Testis (tissue), 2 donors: ENCODE measurements at regions not wholly inside any gene's neighbourhood (a gene's known extent, or its start where the extent isn't known, plus 50 kb on each side); places are given as distances from the start of the nearest gene placed in this dataset.

Experiments
- DNase-seq: peaks from one replicate; pipeline ENCODE4 v3.0.0-alpha.2; 2019
- H3K27ac ChIP-seq, 2 donors: fragments of 200-600 bp; sonication (generic); one replicate each; pipeline ENCODE4 v1.5.1; 2019
- H3K27me3 ChIP-seq: fragments of 200-600 bp; sonication (generic); one replicate; pipeline ENCODE4 v1.5.1; 2019
- H3K36me3 ChIP-seq: fragments of 200-600 bp; sonication (generic); one replicate; pipeline ENCODE4 v1.5.1; 2017; ENCODE audit warnings: low read depth; ENCODE audit errors: missing control alignments
- H3K4me1 ChIP-seq: fragments of 200-600 bp; sonication (generic); one replicate; pipeline ENCODE4 v1.5.1; 2019
- H3K4me3 ChIP-seq, 2 donors: fragments of 200-600 bp; sonication (generic); one replicate each; pipeline ENCODE4 v1.5.1; 2017 to 2019
- H3K9me3 ChIP-seq: fragments of 200-600 bp; sonication (generic); one replicate; pipeline ENCODE4 v1.5.1; 2017
- POLR2A ChIP-seq: fragments of 450-650 bp; IDR thresholded peaks from one replicate; pipeline ENCODE4 v1.6.1; 2017; ENCODE audit warnings: antibody characterized with exemption, mild to moderate bottlenecking, moderate library complexity
- WGBS, 2 donors: methylation state at CpG; one replicate each; pipeline ENCODE4 v1.1.5; 2018; 5-methylcytosine and 5-hydroxymethylcytosine counted together
- intact Hi-C: fragments of 100-400 bp; cut with DNase I; formaldehyde crosslinking; loops from one replicate; pipeline ENCODE4 v1.15.1; 2023; ENCODE audit warnings: low total_unique reads
- TF ChIP-seq, protein P1 (sequence below), 3 experiments: fragments of 450-650 bp in 2 of 3; fragments of 200-600 bp in 1 of 3; sonication (generic) in 1 of 3; IDR thresholded peaks; one replicate each; pipeline ENCODE4 v1.5.1; 2016 to 2019; ENCODE audit warnings: antibody characterized with exemption in 3 of 3, mild to moderate bottlenecking in 2 of 3, moderate library complexity in 1 of 3

DNA sequence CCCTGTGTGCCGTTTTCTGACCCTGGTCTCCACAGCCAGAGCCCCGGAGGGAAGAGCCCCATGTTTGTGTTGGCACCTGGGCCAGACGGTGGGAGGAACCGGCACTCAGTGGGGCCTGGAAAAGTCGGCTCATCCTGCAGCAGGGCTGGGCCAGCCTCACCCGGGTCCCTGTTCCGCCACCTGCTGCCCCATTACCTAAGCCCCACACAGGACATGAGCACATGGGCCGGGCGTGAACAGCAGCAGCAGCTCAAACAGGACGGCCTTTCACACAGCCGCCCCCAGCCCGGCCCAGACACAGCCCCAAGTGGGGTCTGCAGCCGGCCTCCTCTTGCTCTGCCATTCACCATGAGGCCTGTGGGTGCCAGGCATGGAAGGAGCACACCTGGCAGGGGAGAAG is 302.4 kb downstream of the MN1 start:
- Histone ChIP-seq H3K4me1 (no peaks in the 10 kb centered on the region), H3K27me3 (no peaks in the 10 kb centered on the region), H3K9me3 (no peaks in the 10 kb centered on the region), H3K27ac (no peak overlapping the region), H3K4me3 (no peak overlapping the region), H3K36me3 (no peaks in the 10 kb centered on the region)
- intact Hi-C loops, result no loop called here
- WGBS, 2 donors, result 67% methylated on average over 13 of the region's 13 CpGs; no CpG with 5 or more reads in 1 of the 2 donors
- no peak for TF ChIP-seq POLR2A
- TF ChIP-seq, protein P1, sequence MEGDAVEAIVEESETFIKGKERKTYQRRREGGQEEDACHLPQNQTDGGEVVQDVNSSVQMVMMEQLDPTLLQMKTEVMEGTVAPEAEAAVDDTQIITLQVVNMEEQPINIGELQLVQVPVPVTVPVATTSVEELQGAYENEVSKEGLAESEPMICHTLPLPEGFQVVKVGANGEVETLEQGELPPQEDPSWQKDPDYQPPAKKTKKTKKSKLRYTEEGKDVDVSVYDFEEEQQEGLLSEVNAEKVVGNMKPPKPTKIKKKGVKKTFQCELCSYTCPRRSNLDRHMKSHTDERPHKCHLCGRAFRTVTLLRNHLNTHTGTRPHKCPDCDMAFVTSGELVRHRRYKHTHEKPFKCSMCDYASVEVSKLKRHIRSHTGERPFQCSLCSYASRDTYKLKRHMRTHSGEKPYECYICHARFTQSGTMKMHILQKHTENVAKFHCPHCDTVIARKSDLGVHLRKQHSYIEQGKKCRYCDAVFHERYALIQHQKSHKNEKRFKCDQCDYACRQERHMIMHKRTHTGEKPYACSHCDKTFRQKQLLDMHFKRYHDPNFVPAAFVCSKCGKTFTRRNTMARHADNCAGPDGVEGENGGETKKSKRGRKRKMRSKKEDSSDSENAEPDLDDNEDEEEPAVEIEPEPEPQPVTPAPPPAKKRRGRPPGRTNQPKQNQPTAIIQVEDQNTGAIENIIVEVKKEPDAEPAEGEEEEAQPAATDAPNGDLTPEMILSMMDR (IDR thresholded peaks at IDR 0.05), result no peak
- DNase-seq, result no peak

DNA sequence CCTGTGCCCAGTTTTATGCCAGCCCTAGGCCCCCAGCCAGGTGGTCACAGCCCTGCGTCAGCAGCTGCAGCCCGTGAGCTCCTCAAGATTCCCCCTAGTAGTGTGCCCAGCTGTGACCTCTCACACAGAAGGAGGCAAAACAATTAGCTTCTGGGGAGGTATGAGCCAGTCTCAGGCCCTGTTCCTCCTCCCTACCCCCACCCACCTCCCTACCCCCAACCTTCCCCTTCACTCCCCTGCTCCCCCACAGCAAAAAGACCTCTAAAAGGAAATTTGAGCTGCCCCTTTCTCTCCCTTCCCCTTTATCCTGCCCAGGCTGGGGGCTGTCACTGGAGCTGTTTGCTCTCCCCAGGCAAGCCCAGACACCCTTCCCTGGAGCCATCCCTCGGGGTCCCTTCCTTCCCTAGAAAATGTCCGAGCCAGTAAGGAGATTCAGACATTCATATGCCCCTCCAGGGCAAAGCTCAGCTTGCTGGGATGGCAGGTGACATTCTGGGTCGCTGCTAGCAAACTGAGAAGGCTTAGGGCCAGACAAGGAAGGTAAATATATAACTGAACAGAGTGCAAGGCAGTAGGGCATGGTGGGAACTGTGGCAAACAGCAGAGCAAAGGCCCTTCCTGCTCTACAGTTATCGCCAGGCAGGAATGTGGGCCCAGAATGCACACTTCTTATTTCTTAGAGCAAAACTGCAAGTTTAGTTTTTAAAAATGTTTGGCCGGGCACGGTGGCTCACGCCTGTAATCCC is 300.2 kb downstream of the MN1 start:
- Histone ChIP-seq H3K4me3 (no peak overlapping the region), H3K27ac (no peak overlapping the region), H3K9me3 (no peaks in the 10 kb centered on the region), H3K36me3 (no peaks in the 10 kb centered on the region), H3K27me3 (no peaks in the 10 kb centered on the region), H3K4me1 (no peaks in the 10 kb centered on the region)
- no peak for DNase-seq
- 76 to 94% methylated on average over 9 of the region's 9 CpGs for WGBS, 2 donors
- intact Hi-C loops, result no loop called here
- TF ChIP-seq POLR2A, result no peak
- TF ChIP-seq, protein P1 (IDR thresholded peaks at IDR 0.05), result no peak

DNA sequence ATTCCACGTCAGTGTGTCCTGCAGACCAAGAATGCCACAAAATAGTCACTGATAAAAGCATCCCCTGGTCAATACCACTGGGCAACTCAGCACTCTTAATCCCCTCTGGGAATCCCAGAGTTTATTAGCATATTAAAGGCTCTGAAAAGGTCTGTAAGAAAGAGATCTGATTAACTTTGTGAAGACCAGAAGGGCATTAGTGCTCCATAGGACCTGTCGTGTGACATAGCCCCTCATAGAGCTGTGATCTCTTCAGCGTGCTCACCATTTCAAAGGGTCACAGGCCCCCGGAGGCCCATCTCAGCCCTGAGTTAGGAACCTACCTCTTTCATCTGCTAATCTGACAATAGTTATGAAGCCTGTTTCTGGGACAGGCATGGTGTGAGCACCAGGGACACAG is 299.2 kb downstream of the MN1 start:
- no peaks in the 10 kb centered on the region for H3K4me1 ChIP-seq
- 85 to 90% methylated on average over 4 of the region's 4 CpGs for WGBS, 2 donors
- intact Hi-C loops, result no loop called here
- no peak overlapping the region for H3K4me3 ChIP-seq
- DNase-seq, result no peak
- TF ChIP-seq, protein P1 (IDR thresholded peaks at IDR 0.05), result no peak
- no peak for TF ChIP-seq POLR2A
- no peaks in the 10 kb centered on the region for H3K36me3 ChIP-seq
- no peaks in the 10 kb centered on the region for H3K27me3 ChIP-seq
- no peak overlapping the region for H3K27ac ChIP-seq
- H3K9me3 ChIP-seq, result no peaks in the 10 kb centered on the region

DNA sequence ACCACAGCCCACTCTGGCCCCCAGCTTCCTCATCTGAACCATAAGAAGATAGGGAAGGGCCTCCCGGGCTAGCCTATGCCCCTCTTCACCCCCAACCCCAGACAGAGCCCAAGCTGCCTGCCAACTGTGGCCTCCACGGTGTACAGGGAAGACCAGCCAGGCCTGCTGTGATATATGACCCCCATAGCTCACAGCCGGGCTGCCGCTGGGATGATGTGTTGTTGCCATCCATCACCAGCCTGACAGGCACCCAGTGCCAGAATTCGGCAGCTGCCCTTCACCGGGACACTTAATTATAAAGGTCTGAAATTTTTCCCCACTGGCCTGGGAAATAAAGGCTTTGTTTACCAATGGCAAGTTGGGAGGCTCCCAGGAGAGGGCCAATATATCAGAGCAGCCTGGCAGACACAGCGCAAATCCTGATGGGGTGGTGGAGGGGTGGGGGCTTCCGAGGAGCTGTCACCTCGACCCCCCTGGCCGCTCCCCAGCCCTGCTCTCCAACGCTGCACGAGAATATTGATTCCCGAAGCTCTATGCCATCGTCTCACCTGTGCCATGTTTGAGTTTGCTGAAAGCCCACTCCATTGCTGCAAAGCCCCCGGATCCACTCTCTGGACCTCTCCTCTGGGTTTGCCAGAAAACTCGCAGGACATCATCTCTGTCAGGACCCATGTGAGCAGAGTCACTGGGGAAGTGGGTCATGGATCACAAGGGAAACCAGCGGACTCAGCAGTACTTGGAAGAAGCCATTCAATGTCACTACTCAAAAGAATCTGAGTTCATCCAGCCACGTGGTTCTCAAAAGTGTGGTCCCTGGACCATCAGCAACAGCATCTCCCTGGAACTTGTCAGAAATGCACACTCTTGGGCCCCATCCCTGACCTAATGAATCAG is 296.9 kb downstream of the MN1 start:
- 73 to 85% methylated on average over 17 to 18 of the region's 18 CpGs for WGBS, 2 donors
- intact Hi-C loops, result no loop called here

More for the DNA sequence above, 296.9 kb downstream of the MN1 start:
- no peaks in the 10 kb centered on the region for H3K36me3 ChIP-seq
- H3K27me3 ChIP-seq, result no peaks in the 10 kb centered on the region
- H3K4me3 ChIP-seq, result no peak overlapping the region
- TF ChIP-seq, protein P1 (IDR thresholded peaks at IDR 0.05), result no peak
- no peak for TF ChIP-seq POLR2A
- no peaks in the 10 kb centered on the region for H3K4me1 ChIP-seq
- no peaks in the 10 kb centered on the region for H3K9me3 ChIP-seq
- no peak for DNase-seq
- no peak overlapping the region for H3K27ac ChIP-seq
